ENCODE measurements at regions not wholly inside any gene's neighbourhood (a gene's known extent, or its start where the extent isn't known, plus 50 kb on each side); places are given as distances from the start of the nearest gene placed in this dataset.

DNA sequence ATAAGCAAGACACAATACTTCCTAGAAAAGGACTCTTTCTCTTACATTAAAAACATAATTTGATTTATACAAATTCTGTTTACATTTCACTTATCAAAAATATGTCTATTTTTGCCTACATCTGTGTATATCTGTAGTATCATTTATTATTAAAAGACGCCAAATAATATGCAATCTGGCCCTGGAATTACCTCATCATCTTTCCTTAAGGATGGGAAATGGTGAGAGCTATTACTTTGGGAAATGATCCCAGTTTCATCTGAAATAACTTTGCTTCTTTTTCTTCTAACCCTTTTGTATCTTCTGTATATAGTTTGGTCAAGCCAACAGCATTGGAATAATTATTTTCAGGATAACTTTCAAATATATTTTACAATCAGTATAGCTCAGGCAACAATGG lies 85.0 kb downstream of the FAS start:
- ChIA-PET CTCF (no interaction called here), POLR2A (no interaction called here)
- no peaks in the 10 kb centered on the region for H3K36me3 ChIP-seq (ENCODE audit: control insufficient read depth in 4 of 4, insufficient read depth in 4 of 4, low read length in 3 of 4)
- DNase-seq = no peak
- H3K27me3 ChIP-seq (replicated peaks in 2 of 5; ENCODE audit: control insufficient read depth in 4 of 5, insufficient read depth in 5 of 5, low read length in 4 of 5) = no peaks in the 10 kb centered on the region
- H3K4me3 ChIP-seq (ENCODE audit: control insufficient read depth in 1 of 7, extremely low read depth in 1 of 7, insufficient read depth in 4 of 7, low read depth in 2 of 7, low read length in 6 of 7) = no peak overlapping the region
- WGBS (ENCODE audit: insufficient coverage) = no CpG with 5 or more reads among the region's 1 CpG
- H3K4me1 ChIP-seq (ENCODE audit: control extremely low read depth in 1 of 4, control insufficient read depth in 4 of 4, insufficient read depth in 4 of 4, low read length in 3 of 4) = peaks cover 0 to 24% (median 5%) of the 10 kb centered on the region in 4 experiments
- H3K27ac ChIP-seq (ENCODE audit: insufficient read depth in 1 of 2, low read depth in 1 of 2, low read length in 2 of 2, poor library complexity in 1 of 2, severe bottlenecking in 2 of 2) = no peak overlapping the region
- no peaks in the 10 kb centered on the region for H3K9me3 ChIP-seq (ENCODE audit: control extremely low read depth in 1 of 5, control insufficient read depth in 4 of 5, insufficient read depth in 2 of 5, low read depth in 1 of 5, low read length in 4 of 5)

DNA sequence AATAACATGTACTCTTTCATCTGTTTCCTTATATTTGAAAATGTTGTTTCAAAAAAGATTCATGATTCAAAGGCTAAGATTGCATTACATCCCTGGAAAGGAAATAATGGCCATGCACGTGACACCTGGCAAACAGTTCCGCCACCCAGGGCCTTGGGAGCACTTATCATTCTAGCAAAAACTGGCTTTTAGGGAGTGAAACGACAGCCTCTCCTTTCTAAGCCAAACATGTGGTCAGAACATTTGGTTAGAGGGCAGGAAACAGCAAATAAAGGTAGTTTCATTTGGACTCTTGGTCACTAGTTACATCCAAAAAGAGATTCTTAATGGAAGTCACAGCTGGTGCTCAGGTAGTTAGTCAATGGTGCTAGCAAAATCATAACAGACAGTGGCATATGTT lies 83.5 kb downstream of the FAS start:
- H3K4me3 ChIP-seq (ENCODE audit: control insufficient read depth in 1 of 7, extremely low read depth in 1 of 7, insufficient read depth in 4 of 7, low read depth in 2 of 7, low read length in 6 of 7) = no peak overlapping the region
- no peaks in the 10 kb centered on the region for H3K27me3 ChIP-seq (replicated peaks in 2 of 5; ENCODE audit: control insufficient read depth in 4 of 5, insufficient read depth in 5 of 5, low read length in 4 of 5)
- H3K9me3 ChIP-seq (ENCODE audit: control extremely low read depth in 1 of 5, control insufficient read depth in 4 of 5, insufficient read depth in 2 of 5, low read depth in 1 of 5, low read length in 4 of 5) = no peaks in the 10 kb centered on the region
- peaks cover 0 to 14% (median 3%) of the 10 kb centered on the region in 4 experiments for H3K4me1 ChIP-seq (ENCODE audit: control extremely low read depth in 1 of 4, control insufficient read depth in 4 of 4, insufficient read depth in 4 of 4, low read length in 3 of 4)
- 58% methylated on average over 3 of the region's 3 CpGs for WGBS (ENCODE audit: insufficient coverage)
- ChIA-PET POLR2A (no interaction called here), CTCF (no interaction called here)
- no peak for DNase-seq
- no peaks in the 10 kb centered on the region for H3K36me3 ChIP-seq (ENCODE audit: control insufficient read depth in 4 of 4, insufficient read depth in 4 of 4, low read length in 3 of 4)
- no peak overlapping the region for H3K27ac ChIP-seq (ENCODE audit: insufficient read depth in 1 of 2, low read depth in 1 of 2, low read length in 2 of 2, poor library complexity in 1 of 2, severe bottlenecking in 2 of 2)

DNA sequence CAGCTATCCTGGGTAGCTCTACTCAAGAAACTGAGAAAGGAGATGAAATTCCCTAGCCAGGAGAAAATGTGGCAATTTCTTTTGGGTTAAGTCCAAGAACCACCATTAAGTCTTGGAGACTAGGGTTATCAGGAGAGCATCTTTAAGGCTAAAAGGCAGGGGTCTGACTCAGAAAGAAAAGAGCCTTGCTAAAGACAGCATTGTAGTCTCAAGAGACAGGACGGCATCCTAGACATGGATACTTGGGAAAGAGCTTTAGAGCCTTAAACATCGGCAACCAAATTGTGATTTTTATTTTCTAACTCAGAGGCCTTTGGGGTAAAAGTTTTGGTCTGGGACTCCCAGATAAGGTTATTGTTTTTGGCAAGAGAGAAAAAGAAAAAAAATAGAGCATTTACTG lies 83.1 kb downstream of the FAS start:
- Histone ChIP-seq H3K4me1 (ENCODE audit: control extremely low read depth in 1 of 4, control insufficient read depth in 4 of 4, insufficient read depth in 4 of 4, low read length in 3 of 4) (peaks cover 0 to 10% (median 3%) of the 10 kb centered on the region in 4 experiments), H3K27ac (ENCODE audit: insufficient read depth in 1 of 2, low read depth in 1 of 2, low read length in 2 of 2, poor library complexity in 1 of 2, severe bottlenecking in 2 of 2) (no peak overlapping the region), H3K27me3 (replicated peaks in 2 of 5; ENCODE audit: control insufficient read depth in 4 of 5, insufficient read depth in 5 of 5, low read length in 4 of 5) (no peaks in the 10 kb centered on the region), H3K36me3 (ENCODE audit: control insufficient read depth in 4 of 4, insufficient read depth in 4 of 4, low read length in 3 of 4) (no peaks in the 10 kb centered on the region), H3K4me3 (ENCODE audit: control insufficient read depth in 1 of 7, extremely low read depth in 1 of 7, insufficient read depth in 4 of 7, low read depth in 2 of 7, low read length in 6 of 7) (no peak overlapping the region), H3K9me3 (ENCODE audit: control extremely low read depth in 1 of 5, control insufficient read depth in 4 of 5, insufficient read depth in 2 of 5, low read depth in 1 of 5, low read length in 4 of 5) (no peaks in the 10 kb centered on the region)
- ChIA-PET POLR2A (no interaction called here), CTCF (interaction anchor here (0.7 kb wide), 1 partner anchor 9 kb away, joined by 3 read pairs; no protein-coding TSS in a partner anchor)
- 90% methylated on average over 2 of the region's 2 CpGs for WGBS (ENCODE audit: insufficient coverage)
- no peak for DNase-seq

DNA sequence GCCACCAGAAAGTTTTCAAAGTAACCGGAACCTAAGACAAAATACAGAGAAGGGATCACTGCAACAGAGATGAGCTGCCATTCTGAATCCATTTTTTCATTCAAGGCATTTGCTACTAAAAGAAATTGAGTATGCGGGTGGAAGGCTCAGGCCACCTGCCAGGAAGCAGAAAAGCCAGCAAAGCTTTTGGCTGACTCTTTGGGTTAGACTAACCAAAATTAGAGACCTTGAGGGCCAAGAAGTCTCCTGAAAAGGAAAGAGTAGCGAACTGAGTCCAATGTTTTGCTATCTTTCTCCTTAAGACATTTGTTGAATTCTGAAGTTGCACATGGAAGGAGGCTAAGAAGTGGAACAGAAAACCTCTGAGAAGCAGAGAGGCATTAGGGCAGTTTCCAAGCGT lies 79.0 kb downstream of the FAS start:
- POLR2A ChIA-PET = no interaction called here
- CTCF ChIA-PET = interaction anchor here (0.6 to 0.8 kb wide), 2 partner anchors 33 to 115 kb away, joined by 3 read pairs; no protein-coding TSS in a partner anchor
- Histone ChIP-seq H3K4me1 (ENCODE audit: control extremely low read depth in 1 of 4, control insufficient read depth in 4 of 4, insufficient read depth in 4 of 4, low read length in 3 of 4) (peaks cover 0 to 8% (median under 1%) of the 10 kb centered on the region in 4 experiments), H3K27ac (ENCODE audit: insufficient read depth in 1 of 2, low read depth in 1 of 2, low read length in 2 of 2, poor library complexity in 1 of 2, severe bottlenecking in 2 of 2) (no peak overlapping the region), H3K9me3 (ENCODE audit: control extremely low read depth in 1 of 5, control insufficient read depth in 4 of 5, insufficient read depth in 2 of 5, low read depth in 1 of 5, low read length in 4 of 5) (no peaks in the 10 kb centered on the region), H3K27me3 (replicated peaks in 2 of 5; ENCODE audit: control insufficient read depth in 4 of 5, insufficient read depth in 5 of 5, low read length in 4 of 5) (no peaks in the 10 kb centered on the region), H3K36me3 (ENCODE audit: control insufficient read depth in 4 of 4, insufficient read depth in 4 of 4, low read length in 3 of 4) (no peaks in the 10 kb centered on the region), H3K4me3 (ENCODE audit: control insufficient read depth in 1 of 7, extremely low read depth in 1 of 7, insufficient read depth in 4 of 7, low read depth in 2 of 7, low read length in 6 of 7) (no peak overlapping the region)
- WGBS (ENCODE audit: insufficient coverage) = 97% methylated on average over 4 of the region's 4 CpGs
- no peak for DNase-seq

Data from common myeloid progenitor, CD34-positive (primary cell).